ENCODE measurements at regions not wholly inside any gene's neighbourhood (a gene's known extent, or its start where the extent isn't known, plus 50 kb on each side); places are given as distances from the start of the nearest gene placed in this dataset.

DNA sequence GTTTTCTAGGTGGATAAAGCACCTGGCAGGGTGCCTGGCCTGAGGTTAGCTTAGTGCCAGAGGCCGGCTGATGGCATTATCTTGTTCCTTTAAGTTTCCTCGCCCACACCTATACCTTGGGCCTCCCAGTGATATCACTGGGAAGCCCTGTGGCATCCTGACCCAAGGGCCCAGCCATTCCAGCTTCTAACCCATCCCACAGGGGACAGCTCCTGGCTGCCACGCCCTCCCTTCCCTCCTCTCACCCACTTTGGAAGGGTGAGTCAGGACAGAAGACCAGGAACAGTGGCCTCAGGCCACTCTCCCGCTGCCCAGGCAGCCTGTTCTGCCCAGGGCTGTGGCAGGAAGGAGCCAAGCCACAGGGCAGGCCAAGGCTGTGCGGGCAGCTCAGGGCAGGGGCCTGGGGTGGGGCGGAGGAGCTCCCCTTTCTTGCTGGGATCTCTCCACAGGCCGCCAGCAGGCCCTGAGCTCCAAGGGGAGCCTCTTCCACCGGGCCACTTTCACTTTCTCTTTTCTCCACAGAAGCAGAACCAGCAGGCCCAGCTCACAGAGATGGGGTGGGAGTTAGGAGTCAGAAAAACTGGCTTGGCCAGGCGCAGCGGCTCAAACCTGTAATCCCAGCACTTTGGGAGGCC is 75.1 kb downstream of the IRF2BPL start:
- TF ChIP-seq CTCF (conservative IDR thresholded peaks at IDR 0.05; ENCODE audit: low read depth, low read length) (no peak), EZH2 (IDR thresholded peaks at IDR 0.05; ENCODE audit: borderline replicate concordance, low read depth, low read length, poor library complexity, severe bottlenecking) (no peak)

Measured in A673 (cell line).